ENCODE measurements at regions not wholly inside any gene's neighbourhood (a gene's known extent, or its start where the extent isn't known, plus 50 kb on each side); places are given as distances from the start of the nearest gene placed in this dataset.
A peak's percentile ranks its signal among the peaks of the same experiment; 100 is the strongest.

- no peak overlapping the region for H3K4me3 Mint-ChIP-seq
- DNase-seq (no peak), ATAC-seq (no peak)
- intact Hi-C loops (cut with DNase I, micrococcal nuclease) = no loop called here
- H3K27me3 Mint-ChIP-seq = no peaks in the 10 kb centered on the region
- peaks cover 17% of the 10 kb centered on the region for H3K9me3 Mint-ChIP-seq (ENCODE audit: low read depth)
- ChIA-PET CTCF (no interaction called here), POLR2A (no interaction called here)
- no peaks in the 10 kb centered on the region for H3K36me3 Mint-ChIP-seq (ENCODE audit: low read depth)
- H3K4me1 Mint-ChIP-seq = no peaks in the 10 kb centered on the region
- H3K27ac Mint-ChIP-seq = no peak overlapping the region
These were observed 934.2 kb upstream of the RAG2 start for GRCh38 chr11:37532271-37532670.

GRCh38 chr11:37527545-37527944 lies 929.5 kb upstream of the RAG2 start:
- intact Hi-C loops (cut with DNase I, micrococcal nuclease) = no loop called here
- ChIA-PET POLR2A (no interaction called here), CTCF (no interaction called here)
- Mint-ChIP-seq H3K27me3 (no peaks in the 10 kb centered on the region), H3K36me3 (ENCODE audit: low read depth) (no peaks in the 10 kb centered on the region), H3K27ac (no peak overlapping the region), H3K4me3 (no peak overlapping the region), H3K4me1 (no peaks in the 10 kb centered on the region), H3K9me3 (ENCODE audit: low read depth) (peaks cover 21% of the 10 kb centered on the region)
- no peak for ATAC-seq
- no peak for DNase-seq

GRCh38 chr11:37525336-37525735 lies 927.3 kb upstream of the RAG2 start:
- no peak for ATAC-seq
- H3K4me3 Mint-ChIP-seq = no peak overlapping the region
- no peaks in the 10 kb centered on the region for H3K27me3 Mint-ChIP-seq
- CTCF ChIA-PET = no interaction called here
- no peak overlapping the region for H3K27ac Mint-ChIP-seq
- H3K4me1 Mint-ChIP-seq = no peaks in the 10 kb centered on the region
- intact Hi-C loops (cut with DNase I, micrococcal nuclease) = no loop called here
- no peak for DNase-seq
- H3K9me3 Mint-ChIP-seq (ENCODE audit: low read depth) = peaks cover 21% of the 10 kb centered on the region
- POLR2A ChIA-PET = no interaction called here
- H3K36me3 Mint-ChIP-seq (ENCODE audit: low read depth) = no peaks in the 10 kb centered on the region

DNA sequence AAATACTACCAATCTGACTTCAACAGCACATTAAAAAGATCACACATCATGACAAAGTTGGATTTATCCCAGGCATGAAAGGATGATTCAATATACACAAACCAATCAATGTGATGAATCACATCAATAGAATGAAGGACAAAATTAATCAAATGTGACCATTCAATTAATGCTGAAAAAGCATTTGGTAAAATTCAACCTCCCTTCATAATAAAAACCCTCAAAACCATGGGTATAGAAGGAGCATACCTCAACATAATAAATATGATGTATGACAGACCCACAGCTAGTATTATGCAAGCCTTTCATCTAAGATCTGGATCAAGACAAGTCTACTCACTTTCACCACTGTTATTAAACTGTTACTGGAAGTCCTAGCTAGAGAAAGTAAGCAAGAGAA lies 921.7 kb upstream of the RAG2 start:
- ATAC-seq = no peak
- intact Hi-C loops (cut with DNase I, micrococcal nuclease) = no loop called here
- no peaks in the 10 kb centered on the region for H3K4me1 Mint-ChIP-seq
- no peaks in the 10 kb centered on the region for H3K36me3 Mint-ChIP-seq (ENCODE audit: low read depth)
- CTCF ChIA-PET = no interaction called here
- H3K4me3 Mint-ChIP-seq = no peak overlapping the region
- DNase-seq = no peak
- H3K27me3 Mint-ChIP-seq = no peaks in the 10 kb centered on the region
- H3K9me3 Mint-ChIP-seq (ENCODE audit: low read depth) = peaks cover 21% of the 10 kb centered on the region
- POLR2A ChIA-PET = no interaction called here
- H3K27ac Mint-ChIP-seq = no peak overlapping the region

- ATAC-seq = no peak
- Mint-ChIP-seq H3K27me3 (no peaks in the 10 kb centered on the region), H3K36me3 (ENCODE audit: low read depth) (no peaks in the 10 kb centered on the region), H3K4me3 (no peak overlapping the region), H3K4me1 (no peaks in the 10 kb centered on the region), H3K9me3 (ENCODE audit: low read depth) (peaks cover 16% of the 10 kb centered on the region), H3K27ac (no peak overlapping the region)
- CTCF ChIA-PET = no interaction called here
- no peak for DNase-seq
- POLR2A ChIA-PET = no interaction called here
- intact Hi-C loops (cut with DNase I, micrococcal nuclease) = no loop called here
These were observed 914.2 kb upstream of the RAG2 start for GRCh38 chr11:37512156-37512780.

GRCh38 chr11:37511425-37511933 lies 913.4 kb upstream of the RAG2 start:
- Mint-ChIP-seq H3K27ac (no peak overlapping the region), H3K9me3 (ENCODE audit: low read depth) (peaks cover 13% of the 10 kb centered on the region), H3K4me1 (no peaks in the 10 kb centered on the region), H3K27me3 (no peaks in the 10 kb centered on the region), H3K4me3 (no peak overlapping the region), H3K36me3 (ENCODE audit: low read depth) (no peaks in the 10 kb centered on the region)
- ChIA-PET CTCF (no interaction called here), POLR2A (no interaction called here)
- intact Hi-C loops (cut with DNase I, micrococcal nuclease) = no loop called here
- ATAC-seq = no peak
- DNase-seq = no peak

GRCh38 chr11:37509506-37509905 lies 911.5 kb upstream of the RAG2 start:
- Mint-ChIP-seq H3K4me1 (no peaks in the 10 kb centered on the region), H3K27ac (no peak overlapping the region), H3K4me3 (no peak overlapping the region), H3K9me3 (ENCODE audit: low read depth) (peaks cover 16% of the 10 kb centered on the region), H3K27me3 (no peaks in the 10 kb centered on the region), H3K36me3 (ENCODE audit: low read depth) (no peaks in the 10 kb centered on the region)
- POLR2A ChIA-PET = no interaction called here
- intact Hi-C loops (cut with DNase I, micrococcal nuclease) = no loop called here
- DNase-seq (no peak), ATAC-seq (no peak)
- CTCF ChIA-PET = no interaction called here

DNA sequence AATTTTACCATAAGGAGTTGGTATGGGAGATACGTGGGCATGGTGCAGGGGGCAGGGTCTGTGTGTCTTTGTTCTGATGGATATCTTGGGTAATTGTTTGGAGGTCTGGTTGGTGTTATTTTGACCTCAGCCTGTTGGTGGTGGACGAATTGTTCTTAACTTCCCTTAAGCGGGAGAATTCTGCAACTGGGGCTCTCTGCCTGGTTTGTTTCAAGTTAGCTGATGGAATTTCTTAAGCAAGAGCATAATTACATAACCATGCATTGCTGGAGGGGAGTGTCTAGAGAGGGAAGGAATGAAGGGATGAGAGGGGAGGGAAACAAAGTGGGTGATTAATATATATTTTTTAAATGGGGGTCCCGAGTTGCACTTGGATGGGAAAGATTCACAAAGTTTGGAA lies 908.5 kb upstream of the RAG2 start:
- CTCF ChIA-PET = interaction anchor here (0.5 kb wide), 1 partner anchor 784 kb away, joined by 4 read pairs; no protein-coding TSS in a partner anchor
- Mint-ChIP-seq H3K27ac (no peak overlapping the region), H3K4me3 (no peak overlapping the region), H3K36me3 (ENCODE audit: low read depth) (no peaks in the 10 kb centered on the region), H3K4me1 (peaks cover 3% of the 10 kb centered on the region), H3K9me3 (ENCODE audit: low read depth) (peaks cover 16% of the 10 kb centered on the region), H3K27me3 (no peaks in the 10 kb centered on the region)
- ATAC-seq (no peak), DNase-seq (no peak)
- intact Hi-C loops (cut with DNase I, micrococcal nuclease) = no loop called here
- POLR2A ChIA-PET = no interaction called here

GRCh38 chr11:37505406-37505805 lies 907.4 kb upstream of the RAG2 start:
- H3K36me3 Mint-ChIP-seq (ENCODE audit: low read depth) = no peaks in the 10 kb centered on the region
- peaks cover 13% of the 10 kb centered on the region for H3K9me3 Mint-ChIP-seq (ENCODE audit: low read depth)
- H3K4me3 Mint-ChIP-seq = no peak overlapping the region
- ChIA-PET CTCF (no interaction called here), POLR2A (no interaction called here)
- no peaks in the 10 kb centered on the region for H3K27me3 Mint-ChIP-seq
- no peak for DNase-seq
- no peak for ATAC-seq
- intact Hi-C loops (cut with DNase I, micrococcal nuclease) = no loop called here
- H3K27ac Mint-ChIP-seq = no peak overlapping the region
- peaks cover 3% of the 10 kb centered on the region for H3K4me1 Mint-ChIP-seq

DNA sequence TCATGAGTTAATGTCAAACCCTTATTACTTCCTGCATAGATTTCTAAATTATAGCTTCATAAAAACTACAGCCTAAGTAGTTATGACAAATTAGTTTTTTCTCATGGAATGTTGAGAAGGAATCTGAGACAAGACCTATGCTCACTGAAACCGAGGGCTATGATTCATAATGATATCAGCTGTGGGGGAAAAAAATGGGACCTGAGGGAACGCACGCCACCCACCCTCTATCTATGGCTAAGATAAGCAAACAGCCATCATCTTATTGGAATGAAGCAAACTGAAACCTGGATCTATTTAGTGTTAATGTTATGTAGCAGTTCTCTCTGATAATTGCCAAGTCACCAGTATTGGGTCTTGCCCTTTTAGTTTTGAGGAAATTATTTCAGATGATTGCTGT lies 906.9 kb upstream of the RAG2 start:
- Mint-ChIP-seq H3K27ac (no peak overlapping the region), H3K4me3 (no peak overlapping the region)
- intact Hi-C loops (cut with DNase I, micrococcal nuclease) = no loop called here

GRCh38 chr11:37504060-37504611 lies 906.1 kb upstream of the RAG2 start:
- no peaks in the 10 kb centered on the region for H3K36me3 Mint-ChIP-seq (ENCODE audit: low read depth)
- ChIA-PET CTCF (no interaction called here), POLR2A (no interaction called here)
- DNase-seq (no peak), ATAC-seq (peak; percentile 78)
- intact Hi-C loops (cut with DNase I, micrococcal nuclease) = no loop called here
- no peaks in the 10 kb centered on the region for H3K27me3 Mint-ChIP-seq
- no peak overlapping the region for H3K4me3 Mint-ChIP-seq
- no peak overlapping the region for H3K27ac Mint-ChIP-seq
- peaks cover 3% of the 10 kb centered on the region for H3K4me1 Mint-ChIP-seq
- H3K9me3 Mint-ChIP-seq (ENCODE audit: low read depth) = peaks cover 10% of the 10 kb centered on the region

More for the DNA sequence above, 906.9 kb upstream of the RAG2 start:
- POLR2A ChIA-PET = no interaction called here
- CTCF ChIA-PET = no interaction called here
- ATAC-seq (no peak), DNase-seq (no peak)
- Mint-ChIP-seq H3K27me3 (no peaks in the 10 kb centered on the region), H3K4me1 (peaks cover 3% of the 10 kb centered on the region), H3K36me3 (ENCODE audit: low read depth) (no peaks in the 10 kb centered on the region), H3K9me3 (ENCODE audit: low read depth) (peaks cover 12% of the 10 kb centered on the region)

DNA sequence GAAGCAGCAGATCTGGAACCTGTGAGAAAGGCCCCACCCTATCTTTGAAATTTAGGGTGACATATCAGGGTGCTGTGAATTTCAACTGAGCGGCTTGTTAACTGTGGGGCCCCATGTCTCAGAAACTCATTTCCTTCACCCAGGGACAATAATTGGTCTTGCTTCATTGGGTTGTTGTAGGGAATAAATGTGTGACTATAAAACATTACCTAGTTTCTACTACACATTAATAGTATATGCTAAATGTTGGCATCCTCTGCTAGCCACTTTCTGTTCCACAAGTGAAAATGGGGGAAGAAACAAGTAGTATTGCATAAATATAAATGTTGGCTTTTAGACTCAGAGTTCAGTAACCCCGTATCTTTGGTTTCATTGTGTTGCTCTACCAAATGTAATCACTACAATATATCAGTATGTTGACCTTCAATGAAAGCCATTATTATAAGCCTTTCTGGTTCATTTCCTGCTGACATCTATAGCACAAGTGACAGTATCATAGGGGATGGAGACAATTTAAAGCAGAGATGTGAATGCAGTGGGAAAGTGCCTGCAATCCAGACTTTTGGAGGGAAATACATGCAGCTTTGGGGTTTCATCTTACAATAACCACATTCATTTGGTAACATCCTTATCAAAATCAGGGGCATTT lies 905.5 kb upstream of the RAG2 start:
- no peaks in the 10 kb centered on the region for H3K27me3 Mint-ChIP-seq
- no peak for DNase-seq
- no peak overlapping the region for H3K27ac Mint-ChIP-seq
- intact Hi-C loops (cut with DNase I, micrococcal nuclease) = no loop called here
- no peak for ATAC-seq
- H3K9me3 Mint-ChIP-seq (ENCODE audit: low read depth) = peaks cover 10% of the 10 kb centered on the region
- no peak overlapping the region for H3K4me3 Mint-ChIP-seq
- CTCF ChIA-PET = no interaction called here
- H3K4me1 Mint-ChIP-seq = peaks cover 3% of the 10 kb centered on the region
- POLR2A ChIA-PET = no interaction called here
- H3K36me3 Mint-ChIP-seq (ENCODE audit: low read depth) = no peaks in the 10 kb centered on the region
